Adipocyte (in vitro differentiated cells): ENCODE measurements at regions not wholly inside any gene's neighbourhood (a gene's known extent, or its start where the extent isn't known, plus 50 kb on each side); places are given as distances from the start of the nearest gene placed in this dataset.

Experiments used
- DNase-seq: peaks from one replicate; pipeline ENCODE4 v3.0.0-alpha.2; 2015; ENCODE audit warnings: low read depth
- H3K27me3 ChIP-seq: replicated peaks from 2 replicates; pipeline ENCODE4 v1.7.0; 2013; ENCODE audit warnings: mild to moderate bottlenecking, low read length, moderate library complexity; ENCODE audit not compliant: control insufficient read depth, insufficient read depth
- H3K36me3 ChIP-seq: 2 replicates; pipeline ENCODE4 v1.7.0; 2013; ENCODE audit warnings: low read length, mild to moderate bottlenecking, moderate library complexity; ENCODE audit not compliant: control insufficient read depth, insufficient read depth, severe bottlenecking
- H3K4me1 ChIP-seq: 2 replicates; pipeline ENCODE4 v1.7.0; 2013; ENCODE audit warnings: mild to moderate bottlenecking, low read length, moderate library complexity; ENCODE audit not compliant: control insufficient read depth, insufficient read depth
- H3K4me3 ChIP-seq: 2 replicates; pipeline ENCODE4 v1.7.0; 2013; ENCODE audit warnings: mild to moderate bottlenecking, low read length, moderate library complexity
- H3K9ac ChIP-seq: 2 replicates; pipeline ENCODE4 v1.7.0; 2013; ENCODE audit warnings: mild to moderate bottlenecking, low read length, moderate library complexity
- H3K9me3 ChIP-seq: 2 replicates; pipeline ENCODE4 v1.7.0; 2013; ENCODE audit warnings: mild to moderate bottlenecking, low read length, moderate library complexity; ENCODE audit not compliant: control insufficient read depth

DNA sequence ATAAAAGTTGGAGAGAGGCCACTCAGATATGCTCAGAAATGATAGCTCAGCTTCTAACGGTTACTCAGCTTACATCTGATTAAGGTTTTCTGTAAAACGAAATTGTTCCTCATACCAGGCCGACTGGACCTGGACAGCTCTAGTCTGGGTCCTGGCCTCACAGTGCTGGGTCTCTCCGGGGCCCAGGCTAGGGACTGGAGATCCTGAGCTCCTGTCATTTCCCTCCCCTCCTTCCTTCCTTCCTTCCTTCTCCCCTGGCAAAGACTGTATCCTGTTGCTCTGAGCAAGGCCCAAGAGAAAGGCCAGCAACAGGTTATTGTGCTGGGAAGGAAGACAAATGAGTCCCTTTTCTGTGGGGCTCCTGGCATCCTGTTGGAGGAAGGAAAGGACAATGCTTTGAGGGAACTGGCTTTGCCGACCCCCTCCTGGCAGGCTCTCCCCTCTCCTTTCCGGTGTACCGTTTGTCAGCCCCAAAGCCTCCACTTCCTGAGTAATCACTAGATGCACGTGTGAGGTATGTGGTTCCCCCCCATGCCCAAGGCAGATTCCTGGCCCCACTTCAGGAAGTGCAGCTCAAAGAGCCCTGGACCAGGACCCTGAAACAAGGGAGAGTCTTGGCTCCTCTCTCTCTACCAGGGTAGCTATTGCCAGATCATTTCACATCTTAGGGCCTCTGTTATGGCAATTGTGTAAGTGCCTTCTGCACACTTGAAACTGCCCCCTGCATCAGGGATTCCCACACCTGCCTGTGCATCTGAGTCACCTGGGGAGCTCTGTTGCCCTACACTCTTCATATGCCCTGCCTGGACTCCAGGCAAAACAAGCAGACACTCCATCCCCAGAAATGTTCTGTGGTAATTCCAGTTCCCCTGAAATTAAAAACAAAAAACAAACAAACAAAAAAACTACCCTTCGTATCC, 212.7 kb upstream of the FGGY start:
- DNase-seq = peak; percentile 12
- Histone ChIP-seq H3K9ac (peak overlapping the region; percentile 62), H3K9me3 (peaks cover 6% of the 10 kb centered on the region), H3K4me1 (peaks cover 34% of the 10 kb centered on the region), H3K27me3 (no peaks in the 10 kb centered on the region), H3K36me3 (no peaks in the 10 kb centered on the region), H3K4me3 (no peak overlapping the region)

DNA sequence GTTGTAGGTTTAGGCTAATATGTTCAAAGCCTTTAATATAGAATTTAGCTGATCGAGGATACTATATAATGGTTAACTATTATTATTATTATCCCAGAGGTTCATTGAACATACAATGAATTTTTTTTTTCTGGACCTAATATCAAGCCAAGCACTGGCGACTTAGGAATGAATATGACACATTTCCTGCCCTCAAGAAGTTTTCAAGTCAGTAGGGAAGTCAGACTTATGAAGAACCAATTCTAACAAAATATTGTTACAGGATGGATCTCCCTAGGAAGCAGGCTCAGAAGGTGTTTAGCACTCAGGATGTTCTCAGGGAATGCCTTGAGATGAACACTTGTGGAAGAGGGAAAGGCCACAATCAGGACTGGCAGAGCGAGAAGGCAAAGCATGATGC, 211.8 kb upstream of the FGGY start:
- DNase-seq = no peak

DNA sequence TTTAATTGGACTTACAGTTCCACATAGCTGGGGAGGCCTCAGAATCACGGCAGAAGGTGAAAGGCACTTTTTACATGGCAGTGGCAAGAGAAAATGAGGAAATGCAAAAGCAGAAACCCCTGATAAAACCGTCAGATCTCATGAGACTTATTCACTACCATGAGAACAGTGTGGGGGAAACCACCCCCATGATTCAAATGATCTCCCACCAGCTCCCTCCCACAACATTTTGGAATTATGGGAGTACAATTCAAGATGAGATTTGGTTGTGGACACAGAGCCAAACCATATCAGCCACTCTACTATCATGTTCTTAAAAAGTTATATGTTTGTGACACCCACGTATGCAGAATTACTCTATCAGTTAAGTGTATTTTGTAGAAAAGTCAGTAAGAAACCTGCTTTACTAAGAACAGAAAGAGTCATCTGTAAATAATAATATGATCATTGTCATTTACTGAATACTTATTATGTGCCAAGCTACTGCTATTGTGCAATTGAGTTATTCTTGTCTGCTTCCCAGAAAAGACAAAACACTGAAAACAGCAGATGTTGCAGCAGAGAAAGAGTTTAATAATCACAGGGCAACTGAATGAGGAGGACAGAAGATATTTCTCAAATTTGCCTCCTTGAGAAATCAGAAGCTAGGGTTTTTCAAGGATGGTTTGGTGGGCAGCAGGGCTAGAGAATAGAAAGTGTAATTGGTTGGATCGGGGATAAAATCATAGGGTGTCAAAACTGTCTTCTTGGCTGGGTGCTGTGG, 207.7 kb upstream of the FGGY start:
- H3K9me3 ChIP-seq = peaks cover 12% of the 10 kb centered on the region
- H3K4me1 ChIP-seq = peaks cover 2% of the 10 kb centered on the region
- no peaks in the 10 kb centered on the region for H3K36me3 ChIP-seq
- H3K4me3 ChIP-seq = no peak overlapping the region
- no peaks in the 10 kb centered on the region for H3K27me3 ChIP-seq
- DNase-seq = no peak
- no peak overlapping the region for H3K9ac ChIP-seq

More for the DNA sequence above, 211.8 kb upstream of the FGGY start:
- H3K9me3 ChIP-seq = peaks cover 12% of the 10 kb centered on the region
- H3K9ac ChIP-seq = no peak overlapping the region
- H3K27me3 ChIP-seq = no peaks in the 10 kb centered on the region
- H3K36me3 ChIP-seq = no peaks in the 10 kb centered on the region
- H3K4me1 ChIP-seq = peaks cover 25% of the 10 kb centered on the region
- no peak overlapping the region for H3K4me3 ChIP-seq

DNA sequence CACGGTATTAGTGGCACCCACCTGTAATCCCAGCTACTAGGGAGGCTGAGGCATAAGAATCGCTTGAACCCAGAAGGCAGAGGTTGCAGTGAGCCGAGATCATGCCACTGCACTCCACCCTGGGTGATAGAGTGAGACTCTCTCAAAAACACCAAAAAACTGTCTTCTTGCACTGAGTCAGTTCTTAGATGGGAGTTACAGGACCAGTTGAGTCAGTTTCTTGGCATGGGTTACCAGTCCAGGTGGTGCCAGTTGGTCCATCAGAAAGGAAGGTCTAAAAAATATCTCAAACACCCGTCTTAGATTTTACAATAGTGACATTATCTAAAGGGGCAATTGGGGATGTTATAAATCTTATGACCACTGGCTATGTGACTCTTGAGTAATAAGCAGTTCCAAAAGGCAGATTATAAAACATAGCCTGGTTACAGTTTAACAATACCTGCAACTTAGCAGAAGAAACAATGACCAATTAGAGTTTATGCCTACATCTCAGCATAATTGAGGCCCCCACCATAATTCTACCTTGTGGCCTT, 206.9 kb upstream of the FGGY start:
- H3K4me3 ChIP-seq = no peak overlapping the region
- H3K9ac ChIP-seq = no peak overlapping the region
- peaks cover 12% of the 10 kb centered on the region for H3K9me3 ChIP-seq
- no peak for DNase-seq
- H3K36me3 ChIP-seq = no peaks in the 10 kb centered on the region
- no peaks in the 10 kb centered on the region for H3K4me1 ChIP-seq
- no peaks in the 10 kb centered on the region for H3K27me3 ChIP-seq

DNA sequence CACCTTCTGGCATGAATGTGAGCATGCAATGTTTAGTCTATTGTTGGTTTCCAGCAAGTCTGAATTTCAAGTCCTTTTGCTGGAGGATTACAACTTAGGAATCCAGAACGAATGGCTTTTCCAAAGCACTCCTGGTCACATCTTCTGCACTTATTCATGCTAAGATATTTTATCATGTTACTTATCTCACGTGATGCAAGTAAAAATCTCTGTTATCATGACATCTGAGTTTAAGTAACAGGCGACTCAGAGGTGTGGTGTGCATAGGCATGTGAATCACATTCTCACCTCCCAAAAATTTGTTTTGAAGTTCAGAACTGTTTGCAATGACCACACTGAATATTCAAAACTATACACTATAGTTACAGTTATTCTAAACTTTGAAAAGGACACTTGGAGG, 204.8 kb upstream of the FGGY start:
- DNase-seq = peak; percentile 15
- no peak overlapping the region for H3K4me3 ChIP-seq
- no peak overlapping the region for H3K9ac ChIP-seq
- no peaks in the 10 kb centered on the region for H3K36me3 ChIP-seq
- H3K27me3 ChIP-seq = no peaks in the 10 kb centered on the region
- H3K9me3 ChIP-seq = peaks cover 12% of the 10 kb centered on the region
- H3K4me1 ChIP-seq = no peaks in the 10 kb centered on the region

DNA sequence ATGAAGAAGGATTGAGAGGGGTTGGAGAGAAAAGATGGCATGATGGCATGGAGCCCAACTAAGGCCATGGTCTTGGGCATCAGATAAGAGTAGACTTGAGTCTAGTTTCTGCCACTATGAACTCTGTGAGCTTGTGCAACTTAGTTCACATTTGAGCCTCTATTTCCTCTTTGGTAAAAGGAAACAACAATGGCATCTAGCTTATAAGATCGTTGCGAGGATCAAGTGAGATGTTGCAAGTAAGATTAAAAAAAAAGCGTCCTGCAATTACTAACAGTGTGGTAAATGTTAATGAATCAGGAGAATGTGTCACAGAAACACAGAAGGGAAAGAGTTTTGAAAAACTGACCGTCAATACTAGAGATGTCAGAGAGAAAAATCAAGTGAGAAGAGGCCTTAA, 202.9 kb upstream of the FGGY start:
- H3K27me3 ChIP-seq = no peaks in the 10 kb centered on the region
- no peak for DNase-seq

DNA sequence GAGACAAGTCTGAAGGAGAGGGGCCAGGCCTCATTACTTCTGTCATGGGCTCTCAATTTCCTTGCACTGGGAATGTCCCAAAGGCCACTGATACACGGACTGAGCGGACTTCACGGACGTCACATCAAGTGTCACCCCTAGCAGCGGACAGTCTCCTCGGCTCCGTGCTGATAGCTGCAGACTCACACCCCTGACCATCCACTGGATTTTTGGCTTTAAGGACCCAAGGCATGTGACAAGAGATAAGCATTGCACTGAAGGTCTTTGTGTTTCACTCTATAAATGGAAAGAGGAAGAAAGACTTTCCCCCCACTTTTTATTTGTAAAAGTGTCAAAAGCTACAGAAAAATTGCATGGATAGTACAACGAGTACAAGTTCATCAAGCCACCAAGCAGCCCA, 200.4 kb upstream of the FGGY start:
- peaks cover 10% of the 10 kb centered on the region for H3K4me1 ChIP-seq
- H3K36me3 ChIP-seq = no peaks in the 10 kb centered on the region
- no peak overlapping the region for H3K9ac ChIP-seq
- no peak for DNase-seq
- no peaks in the 10 kb centered on the region for H3K27me3 ChIP-seq
- no peak overlapping the region for H3K4me3 ChIP-seq
- no peaks in the 10 kb centered on the region for H3K9me3 ChIP-seq

More for the DNA sequence above, 202.9 kb upstream of the FGGY start:
- H3K4me3 ChIP-seq = no peak overlapping the region
- H3K36me3 ChIP-seq = no peaks in the 10 kb centered on the region
- H3K9ac ChIP-seq = no peak overlapping the region
- peaks cover 7% of the 10 kb centered on the region for H3K4me1 ChIP-seq
- peaks cover 9% of the 10 kb centered on the region for H3K9me3 ChIP-seq

DNA sequence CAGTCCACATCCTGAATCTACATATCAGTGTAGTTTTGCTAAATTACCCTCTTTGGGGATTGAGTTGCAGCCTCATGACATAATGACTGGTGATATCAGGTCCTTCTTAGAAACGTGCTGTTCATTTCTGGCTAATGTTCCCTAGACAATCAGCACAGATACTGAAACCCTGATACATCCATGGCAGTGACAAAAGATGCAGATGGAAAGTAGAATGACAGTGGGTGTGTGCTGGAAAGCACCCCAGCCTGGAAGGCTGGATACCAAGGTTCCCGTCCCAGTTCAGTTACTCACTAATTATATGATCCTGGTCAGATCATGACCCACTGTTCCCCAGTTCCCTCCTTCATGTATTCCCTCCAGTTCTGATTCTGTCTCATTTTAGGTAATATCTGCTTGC, 198.2 kb upstream of the FGGY start:
- DNase-seq = no peak
- Histone ChIP-seq H3K9me3 (no peaks in the 10 kb centered on the region), H3K27me3 (no peaks in the 10 kb centered on the region), H3K9ac (no peak overlapping the region), H3K36me3 (no peaks in the 10 kb centered on the region), H3K4me1 (peaks cover 10% of the 10 kb centered on the region), H3K4me3 (no peak overlapping the region)

DNA sequence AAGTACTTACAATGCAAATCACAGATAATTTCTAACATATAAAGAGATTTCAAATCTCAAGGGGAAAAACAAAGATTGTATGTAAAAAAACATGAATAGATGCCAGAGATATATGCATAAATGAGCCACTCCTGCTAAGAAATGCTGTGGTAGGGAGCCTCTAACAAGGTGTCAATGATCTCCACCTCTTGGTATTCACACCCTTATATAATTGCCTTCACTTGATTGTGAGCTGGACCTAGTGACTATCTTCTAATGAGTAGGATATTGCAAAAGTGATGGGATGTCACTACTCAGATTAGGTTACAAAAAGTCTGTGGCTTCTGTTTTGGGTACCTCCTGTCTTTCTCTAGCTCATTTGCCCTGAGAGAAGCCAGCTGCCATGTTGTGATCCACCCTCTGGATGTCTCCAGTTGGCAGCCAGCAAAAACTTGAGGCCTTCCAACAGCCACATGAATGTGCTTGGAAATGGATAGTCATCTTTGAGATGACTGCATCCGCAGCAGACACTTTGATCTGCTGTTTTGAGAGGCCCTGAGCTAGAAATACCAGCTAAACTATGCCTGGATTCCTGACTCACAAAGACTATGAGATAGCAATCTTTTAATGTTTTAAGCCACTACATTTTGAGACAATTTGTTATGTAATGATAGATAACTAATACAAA, 196.1 kb upstream of the FGGY start:
- Histone ChIP-seq H3K9ac (no peak overlapping the region), H3K27me3 (no peaks in the 10 kb centered on the region), H3K36me3 (no peaks in the 10 kb centered on the region), H3K4me3 (no peak overlapping the region), H3K9me3 (no peaks in the 10 kb centered on the region), H3K4me1 (peaks cover 19% of the 10 kb centered on the region)
- DNase-seq = no peak

DNA sequence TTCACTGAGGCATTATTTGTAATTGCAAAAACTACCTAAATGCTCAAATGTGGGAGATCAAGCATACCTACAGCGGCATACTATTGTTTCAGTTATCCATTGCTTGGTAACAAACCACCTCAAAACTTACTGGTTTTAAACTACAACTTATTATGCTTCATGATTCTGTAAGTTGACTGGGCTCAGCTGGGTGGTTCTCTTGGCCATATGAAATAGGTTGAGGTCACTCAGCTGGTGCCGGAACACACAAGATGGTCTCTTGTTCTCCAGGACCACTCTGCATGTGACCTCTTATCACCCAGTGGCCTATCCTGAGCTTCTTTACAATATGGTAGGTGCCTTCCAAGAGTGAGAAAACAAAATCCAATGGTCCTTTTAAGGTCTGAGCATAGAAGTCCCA, 195.4 kb upstream of the FGGY start:
- H3K27me3 ChIP-seq = no peaks in the 10 kb centered on the region
- H3K4me3 ChIP-seq = no peak overlapping the region
- H3K9ac ChIP-seq = no peak overlapping the region
- no peaks in the 10 kb centered on the region for H3K36me3 ChIP-seq
- H3K9me3 ChIP-seq = no peaks in the 10 kb centered on the region
- DNase-seq = no peak
- H3K4me1 ChIP-seq = peaks cover 26% of the 10 kb centered on the region

DNA sequence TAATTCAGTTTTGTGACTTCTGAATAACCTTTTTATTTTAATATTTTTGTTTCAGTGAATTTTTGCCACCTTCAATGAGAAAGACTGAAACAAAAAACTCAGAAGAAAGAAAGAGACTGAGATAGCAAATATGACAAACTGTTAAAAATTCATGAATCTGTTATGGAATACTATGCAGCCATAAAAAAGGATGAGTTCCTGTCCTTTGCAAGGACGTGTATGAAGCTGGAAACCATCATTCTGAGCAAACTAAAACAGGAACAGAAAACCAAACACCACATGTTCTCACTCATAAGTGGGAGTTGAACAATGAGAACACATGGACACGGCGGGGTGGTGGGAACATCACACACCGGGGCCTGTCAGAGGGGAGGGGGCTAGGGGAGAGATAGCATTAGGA, 193.4 kb upstream of the FGGY start:
- Histone ChIP-seq H3K4me3 (no peak overlapping the region), H3K27me3 (no peaks in the 10 kb centered on the region), H3K9ac (no peak overlapping the region), H3K9me3 (no peaks in the 10 kb centered on the region), H3K4me1 (peaks cover 37% of the 10 kb centered on the region), H3K36me3 (no peaks in the 10 kb centered on the region)
- no peak for DNase-seq
